Liver (tissue), 7 donors: ENCODE measurements at regions not wholly inside any gene's neighbourhood (a gene's known extent, or its start where the extent isn't known, plus 50 kb on each side); places are given as distances from the start of the nearest gene placed in this dataset.

Source experiments
- DNase-seq: peaks from one replicate; pipeline ENCODE4 v3.0.0-alpha.2; 2017; ENCODE audit warnings: low spot score
- H3K27ac ChIP-seq, 2 donors: one replicate each; pipeline ENCODE4 v1.7.0; 2013; ENCODE audit warnings: inconsistent platforms in 2 of 2, low read length in 2 of 2, control low read depth in 1 of 2, low read depth in 1 of 2, mild to moderate bottlenecking in 1 of 2
- H3K27me3 ChIP-seq, 4 donors: one replicate each; pipeline versions ENCODE4 v1.6.1 to v1.7.0; 2013; ENCODE audit warnings: low read length in 3 of 4, inconsistent platforms in 1 of 4, mild to moderate bottlenecking in 1 of 4, moderate library complexity in 1 of 4; ENCODE audit not compliant: control insufficient read depth in 4 of 4, insufficient read depth in 4 of 4
- H3K36me3 ChIP-seq, 4 donors: one replicate each; pipeline versions ENCODE4 v1.6.1 to v1.7.0; 2013; ENCODE audit warnings: low read length in 3 of 4, mild to moderate bottlenecking in 3 of 4, low read depth in 1 of 4, moderate library complexity in 1 of 4; ENCODE audit not compliant: control insufficient read depth in 4 of 4, insufficient read depth in 3 of 4
- H3K4me1 ChIP-seq, 4 donors: one replicate each; pipeline versions ENCODE4 v1.6.1 to v1.7.0; 2013; ENCODE audit warnings: low read length in 3 of 4, mild to moderate bottlenecking in 3 of 4, moderate library complexity in 1 of 4; ENCODE audit not compliant: control insufficient read depth in 4 of 4, insufficient read depth in 4 of 4
- H3K4me3 ChIP-seq, 3 donors: one replicate each; pipeline versions ENCODE4 v1.6.1 to v1.7.0; 2013; ENCODE audit warnings: low read length in 3 of 3, control low read depth in 1 of 3, low read depth in 1 of 3, mild to moderate bottlenecking in 1 of 3
- H3K9ac ChIP-seq, 2 donors: one replicate each; pipeline ENCODE4 v1.7.0; 2013; ENCODE audit warnings: low read length in 2 of 2, mild to moderate bottlenecking in 2 of 2, moderate library complexity in 2 of 2, control low read depth in 1 of 2, low read depth in 1 of 2
- H3K9me3 ChIP-seq, 4 donors: one replicate each; pipeline versions ENCODE4 v1.6.1 to v1.7.0; 2013; ENCODE audit warnings: low read length in 3 of 4; ENCODE audit not compliant: control insufficient read depth in 4 of 4
- ATF3 ChIP-seq: IDR thresholded peaks from 2 replicates; pipeline ENCODE4 v1.6.1; 2016; ENCODE audit warnings: antibody characterized with exemption
- EGR1 ChIP-seq, 2 donors: IDR thresholded peaks; 2 replicates each; pipeline ENCODE4 v1.6.1; 2016 to 2018; ENCODE audit warnings: antibody characterized with exemption in 2 of 2, low read depth in 2 of 2
- FOXA1 ChIP-seq: IDR thresholded peaks from 2 replicates; pipeline ENCODE4 v1.6.1; 2016; ENCODE audit warnings: antibody characterized with exemption
- GABPA ChIP-seq, 2 donors: IDR thresholded peaks in 1 of 2; conservative IDR thresholded peaks in 1 of 2; 2 replicates each; pipeline ENCODE4 v1.6.1; 2016; ENCODE audit warnings: antibody characterized with exemption in 2 of 2, mild to moderate bottlenecking in 1 of 2, moderate library complexity in 1 of 2
- HNF4A ChIP-seq, 2 donors: conservative IDR thresholded peaks; 2 replicates each; pipeline ENCODE4 v1.6.1; 2016; ENCODE audit warnings: antibody characterized with exemption in 2 of 2, mild to moderate bottlenecking in 2 of 2
- HNF4G ChIP-seq: IDR thresholded peaks from 2 replicates; pipeline ENCODE4 v1.6.1; 2016; ENCODE audit warnings: antibody characterized with exemption
- JUND ChIP-seq, 2 donors: IDR thresholded peaks; 2 replicates each; pipeline ENCODE4 v1.6.1; 2016; ENCODE audit warnings: antibody characterized with exemption in 2 of 2
- MAX ChIP-seq: IDR thresholded peaks from 2 replicates; pipeline ENCODE4 v1.6.1; 2016; ENCODE audit warnings: antibody characterized with exemption
- NR2F2 ChIP-seq: IDR thresholded peaks from 2 replicates; pipeline ENCODE4 v1.6.1; 2016; ENCODE audit warnings: antibody characterized with exemption
- RAD21 ChIP-seq, 2 donors: IDR thresholded peaks; 2 replicates each; pipeline ENCODE4 v1.6.1; 2016; ENCODE audit warnings: antibody characterized with exemption in 2 of 2, mild to moderate bottlenecking in 2 of 2
- REST ChIP-seq: IDR thresholded peaks from 2 replicates; pipeline ENCODE4 v1.6.1; 2016; ENCODE audit warnings: antibody characterized with exemption, mild to moderate bottlenecking
- SP1 ChIP-seq: IDR thresholded peaks from 2 replicates; pipeline ENCODE4 v1.6.1; 2018; ENCODE audit warnings: antibody characterized with exemption, mild to moderate bottlenecking
- TAF1 ChIP-seq: conservative IDR thresholded peaks from 2 replicates; pipeline ENCODE4 v1.6.1; 2016; ENCODE audit warnings: antibody characterized with exemption, mild to moderate bottlenecking
- YY1 ChIP-seq: IDR thresholded peaks from 2 replicates; pipeline ENCODE4 v1.6.1; 2016; ENCODE audit warnings: antibody characterized with exemption, mild to moderate bottlenecking
- ZBTB33 ChIP-seq: IDR thresholded peaks from 2 replicates; pipeline ENCODE4 v1.6.1; 2016; ENCODE audit warnings: antibody characterized with exemption
- WGBS: extraction: QIAGEN DNeasy Blood & Tissue Kit; methylation state at CpG from one replicate; pipeline ENCODE4 v1.1.7; 2013; 5-methylcytosine and 5-hydroxymethylcytosine counted together
- donor health status: healthy.
- donor health status: healthy.
- donor health status: healthy.
- donor health status: healthy.

- no peak for TF ChIP-seq ZBTB33
Observed at GRCh38 chr3:29100292-29100691, 180.6 kb upstream of the RBMS3 start (continued).

GRCh38 chr3:29128001-29128400 is 152.9 kb upstream of the RBMS3 start:
- DNase-seq = no peak
- WGBS = 46% methylated on average over 2 of the region's 2 CpGs
- TF ChIP-seq FOXA1 (no peak), ATF3 (no peak), HNF4G (no peak), NR2F2 (no peak), MAX (no peak), SP1 (no peak), GABPA (IDR thresholded peaks at IDR 0.05 in 1 of 2, conservative IDR thresholded peaks at IDR 0.05 in 1 of 2) (no peak), EGR1 (IDR thresholded peaks at IDR 0.05; ENCODE audit: low read depth in 2 of 2) (no peak), RAD21 (IDR thresholded peaks at IDR 0.05) (no peak), JUND (IDR thresholded peaks at IDR 0.05) (no peak), REST (no peak), HNF4A (conservative IDR thresholded peaks at IDR 0.05) (no peak), TAF1 (no peak), ZBTB33 (no peak)

GRCh38 chr3:29137601-29138000 is 143.3 kb upstream of the RBMS3 start:
- Histone ChIP-seq H3K36me3 (no peaks in the 10 kb centered on the region), H3K27me3 (no peaks in the 10 kb centered on the region), H3K27ac (no peak overlapping the region), H3K4me1 (peaks cover 0 to 2% (median 0%) of the 10 kb centered on the region in 4 donors), H3K9ac (no peak overlapping the region), H3K4me3 (no peak overlapping the region), H3K9me3 (no peaks in the 10 kb centered on the region)
- TF ChIP-seq EGR1 (IDR thresholded peaks at IDR 0.05; ENCODE audit: low read depth in 2 of 2) (no peak), HNF4A (conservative IDR thresholded peaks at IDR 0.05) (no peak), NR2F2 (no peak), YY1 (no peak), MAX (no peak), RAD21 (IDR thresholded peaks at IDR 0.05) (no peak)
- WGBS = 46% methylated on average over 1 of the region's 1 CpG
- DNase-seq = no peak

More at GRCh38 chr3:29128001-29128400, 152.9 kb upstream of the RBMS3 start:
- H3K9me3 ChIP-seq = peaks cover 0 to 3% (median 0%) of the 10 kb centered on the region in 4 donors
- H3K4me1 ChIP-seq = no peaks in the 10 kb centered on the region
- H3K9ac ChIP-seq = no peak overlapping the region
- H3K27me3 ChIP-seq = no peaks in the 10 kb centered on the region
- no peak overlapping the region for H3K27ac ChIP-seq
- no peaks in the 10 kb centered on the region for H3K36me3 ChIP-seq
- no peak overlapping the region for H3K4me3 ChIP-seq
